ENCODE measurements at regions not wholly inside any gene's neighbourhood (a gene's known extent, or its start where the extent isn't known, plus 50 kb on each side); places are given as distances from the start of the nearest gene placed in this dataset.

- DNase-seq (ENCODE audit: low spot score): no peak
These were observed 833.8 kb downstream of the TBC1D22A start for GRCh38 chr22:47596176-47596690.

DNA sequence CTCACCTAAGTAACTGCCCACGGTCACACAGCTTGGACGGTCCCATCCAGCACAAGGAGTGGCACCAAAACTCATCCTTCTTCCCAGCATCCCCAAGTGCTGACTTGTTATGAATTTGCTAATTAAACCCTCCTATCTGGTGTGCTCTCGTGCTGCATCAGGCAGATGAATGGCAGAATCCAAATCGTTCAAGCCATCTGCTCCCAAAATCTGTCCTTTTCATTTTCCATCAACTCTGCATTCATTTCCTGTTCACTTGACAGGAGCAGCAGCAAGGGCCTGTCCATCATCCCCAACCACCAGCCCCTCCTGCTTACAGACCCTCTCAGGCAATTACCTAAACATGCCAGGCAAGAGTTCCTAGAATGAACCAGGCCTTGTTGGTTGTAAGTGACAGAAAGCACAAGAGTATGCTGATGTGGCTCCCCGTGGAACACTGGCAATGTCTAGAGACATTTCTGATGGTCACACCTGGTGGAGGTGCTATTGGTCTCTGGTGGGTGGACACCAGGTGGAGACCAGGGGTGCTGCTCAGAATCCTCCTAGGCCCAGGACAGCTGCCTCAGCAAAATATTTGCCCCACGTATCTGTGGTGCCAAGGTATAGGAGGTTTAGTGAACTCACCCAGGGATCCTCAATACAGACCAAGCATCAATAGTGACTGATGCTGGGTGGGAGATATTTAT is 832.5 kb downstream of the TBC1D22A start:
- DNase-seq (ENCODE audit: low spot score): no peak

GRCh38 chr22:47593911-47594311 is 831.5 kb downstream of the TBC1D22A start:
- no peak for DNase-seq (ENCODE audit: low spot score)

DNA sequence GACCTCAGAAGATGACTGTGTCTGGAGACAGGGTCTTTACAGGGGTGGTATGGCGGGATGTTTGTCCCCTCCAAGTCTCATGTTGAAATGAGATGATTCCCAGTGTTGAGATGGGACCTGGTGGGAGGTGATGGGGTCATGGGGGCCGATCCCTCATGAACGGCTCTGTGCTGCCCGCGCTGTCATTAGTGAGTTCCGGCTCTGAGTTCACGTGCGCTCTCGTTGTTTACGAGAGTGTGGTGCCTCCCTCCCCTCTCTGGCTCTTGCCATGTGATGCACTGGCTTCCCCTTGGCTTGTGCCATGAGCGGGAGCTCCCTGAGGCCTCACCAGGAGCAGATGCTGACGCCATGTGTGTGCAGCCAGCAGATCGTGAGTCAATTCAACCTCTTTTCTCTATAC is 830.8 kb downstream of the TBC1D22A start:
- DNase-seq (ENCODE audit: low spot score): no peak

DNA sequence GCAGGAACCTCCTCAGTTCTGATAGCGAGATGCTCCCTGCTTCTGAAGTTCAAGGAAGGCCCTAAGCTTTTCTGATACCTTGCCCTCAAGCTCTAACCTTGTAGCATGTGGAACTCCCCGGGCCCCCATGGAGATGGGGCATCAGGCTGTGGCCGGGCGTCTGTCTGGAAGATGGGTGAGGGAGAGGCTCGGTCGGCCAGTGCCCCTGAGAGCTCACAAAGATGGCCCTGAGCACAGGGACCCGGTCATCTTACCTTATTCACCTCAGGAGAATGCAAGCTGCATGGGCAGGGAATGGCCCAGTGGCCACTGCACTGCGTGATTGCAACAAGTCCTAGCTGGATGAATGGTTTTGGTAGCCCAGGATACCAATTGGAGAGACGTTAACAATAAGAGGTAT is 830.3 kb downstream of the TBC1D22A start:
- DNase-seq (ENCODE audit: low spot score): no peak

DNA sequence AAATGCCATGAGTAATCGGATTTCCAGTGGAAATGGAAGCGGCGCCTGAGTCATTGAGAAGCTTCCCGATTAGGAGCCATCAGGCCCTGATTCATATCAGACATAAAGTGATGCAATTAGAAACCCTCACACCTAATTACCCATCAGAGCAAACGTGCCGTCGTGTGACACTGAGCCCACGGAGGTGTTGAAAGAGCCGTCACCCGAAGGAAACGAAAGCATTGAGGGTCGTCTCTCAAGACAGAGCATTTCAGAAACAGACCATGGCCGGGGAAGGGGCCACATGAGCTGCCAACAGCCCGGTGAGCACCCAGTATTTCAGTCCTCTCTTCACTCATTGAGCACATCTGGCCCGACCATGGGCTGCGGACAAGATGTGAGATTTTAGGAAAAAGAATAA is 829.3 kb downstream of the TBC1D22A start:
- DNase-seq (ENCODE audit: low spot score): no peak

DNA sequence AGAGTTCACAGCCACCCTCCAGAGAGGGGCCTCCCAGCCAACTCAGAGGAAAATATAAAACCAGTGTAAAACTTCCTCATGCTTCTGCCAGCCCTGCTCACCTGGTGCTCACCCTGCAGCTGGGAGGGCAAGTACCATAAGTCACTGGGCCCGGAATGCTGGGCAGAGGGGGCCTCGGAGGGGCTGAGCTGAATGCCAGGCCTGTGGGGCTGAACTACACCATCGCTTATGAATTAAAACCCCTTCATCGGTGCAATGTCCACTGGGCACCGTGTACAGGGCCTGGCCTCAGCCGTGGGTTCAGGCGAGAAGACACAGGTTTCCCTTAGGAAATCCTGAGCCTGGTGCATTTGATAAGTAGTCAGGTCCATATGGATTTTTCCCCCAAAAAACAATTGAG is 828.6 kb downstream of the TBC1D22A start:
- no peak for DNase-seq (ENCODE audit: low spot score)

GRCh38 chr22:47589271-47590250 is 827.1 kb downstream of the TBC1D22A start:
- no peak for DNase-seq (ENCODE audit: low spot score)

DNA sequence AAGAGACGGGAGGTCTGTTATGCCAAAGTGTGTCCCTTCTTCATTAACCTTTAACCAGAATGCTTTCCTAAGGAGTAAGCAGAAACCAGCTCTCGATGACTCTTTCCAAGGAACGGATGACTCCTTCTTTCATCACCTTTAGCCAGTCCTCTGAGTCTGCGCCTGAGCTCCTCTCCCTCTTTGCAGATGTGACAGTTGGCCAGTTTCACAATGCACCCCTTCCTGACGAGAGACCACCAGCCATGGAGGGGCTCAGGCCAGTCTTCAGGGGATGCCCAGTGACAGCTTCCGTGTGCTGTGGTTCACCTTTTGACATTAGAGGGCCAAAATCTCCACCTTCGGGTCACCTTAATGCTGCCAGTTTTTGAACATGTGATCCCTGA is 826.1 kb downstream of the TBC1D22A start:
- no peak for DNase-seq (ENCODE audit: low spot score)

DNA sequence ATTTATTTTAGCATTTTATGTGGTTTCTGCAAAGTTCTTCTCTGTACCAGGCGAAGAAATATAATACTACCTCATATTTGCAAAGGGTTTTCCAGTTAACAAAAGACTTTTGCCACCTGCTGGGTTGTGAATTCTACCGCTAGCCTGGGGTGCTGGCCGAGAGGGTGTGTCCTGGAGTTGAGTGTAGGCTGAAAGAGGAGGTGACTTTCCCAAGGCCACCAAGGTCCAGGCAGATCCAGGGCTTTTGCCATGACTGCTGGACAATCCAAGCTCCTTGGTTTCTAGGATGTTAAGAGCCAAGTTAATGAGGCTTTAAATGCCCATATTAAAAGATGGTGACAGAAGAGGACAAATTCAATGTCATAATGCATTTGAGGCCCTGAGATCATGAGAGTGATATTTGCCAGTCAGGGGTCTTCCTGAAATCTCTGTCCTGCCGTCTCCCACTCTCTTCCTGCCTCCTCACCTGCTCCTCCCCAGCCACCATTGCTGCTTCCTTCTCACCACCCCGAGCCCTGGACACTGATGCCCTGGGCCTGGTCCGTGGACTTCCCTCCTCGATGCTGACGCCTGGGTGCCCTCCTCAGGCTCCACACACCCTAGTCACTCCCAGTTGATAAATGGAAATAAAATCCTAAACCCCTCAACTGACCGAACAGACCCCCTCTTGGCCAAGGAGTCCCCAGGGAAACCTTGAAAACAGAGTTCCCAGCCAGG is 825.6 kb downstream of the TBC1D22A start:
- DNase-seq (ENCODE audit: low spot score): no peak

DNA sequence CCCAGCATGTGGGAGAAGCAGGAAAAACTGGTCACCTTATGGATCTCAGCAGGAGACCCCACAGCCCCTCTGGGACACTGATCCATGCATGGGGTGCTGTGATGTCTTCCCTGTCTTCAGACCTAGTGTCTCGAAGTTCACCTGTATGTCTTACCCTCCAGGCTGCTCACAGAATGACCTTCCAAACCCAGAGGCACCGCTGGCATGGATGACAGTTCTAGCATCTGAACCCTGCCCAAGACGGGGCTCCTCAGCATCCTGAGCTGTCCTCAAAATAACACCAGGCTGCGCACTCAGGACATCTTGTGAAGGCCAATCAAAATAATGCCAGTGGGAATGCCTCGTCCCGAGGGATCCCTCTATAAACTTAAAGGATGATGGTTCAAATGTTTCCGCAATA is 824.9 kb downstream of the TBC1D22A start:
- DNase-seq (ENCODE audit: low spot score): no peak

- no peak for DNase-seq (ENCODE audit: low spot score)
These were observed 824.5 kb downstream of the TBC1D22A start for GRCh38 chr22:47586946-47587345.

DNA sequence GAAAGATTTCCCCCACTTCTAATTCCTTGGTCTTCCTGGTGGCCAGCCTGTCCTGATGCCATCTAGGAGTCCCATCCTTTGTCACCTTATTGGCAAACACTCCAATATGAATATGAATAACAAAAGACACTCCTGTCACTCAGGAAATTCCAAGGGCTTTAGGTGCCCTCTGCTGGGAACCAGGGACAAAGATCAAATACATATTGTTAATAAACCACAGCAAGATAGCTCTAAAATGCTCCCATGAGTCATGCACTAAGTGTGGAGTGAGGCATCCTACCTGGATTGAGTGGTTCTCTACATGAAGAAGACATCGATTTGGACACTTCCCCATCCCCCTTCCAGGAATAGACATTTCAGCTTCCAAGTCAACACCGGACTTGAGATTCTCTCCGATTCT is 823.6 kb downstream of the TBC1D22A start:
- DNase-seq (ENCODE audit: low spot score): no peak

DNA sequence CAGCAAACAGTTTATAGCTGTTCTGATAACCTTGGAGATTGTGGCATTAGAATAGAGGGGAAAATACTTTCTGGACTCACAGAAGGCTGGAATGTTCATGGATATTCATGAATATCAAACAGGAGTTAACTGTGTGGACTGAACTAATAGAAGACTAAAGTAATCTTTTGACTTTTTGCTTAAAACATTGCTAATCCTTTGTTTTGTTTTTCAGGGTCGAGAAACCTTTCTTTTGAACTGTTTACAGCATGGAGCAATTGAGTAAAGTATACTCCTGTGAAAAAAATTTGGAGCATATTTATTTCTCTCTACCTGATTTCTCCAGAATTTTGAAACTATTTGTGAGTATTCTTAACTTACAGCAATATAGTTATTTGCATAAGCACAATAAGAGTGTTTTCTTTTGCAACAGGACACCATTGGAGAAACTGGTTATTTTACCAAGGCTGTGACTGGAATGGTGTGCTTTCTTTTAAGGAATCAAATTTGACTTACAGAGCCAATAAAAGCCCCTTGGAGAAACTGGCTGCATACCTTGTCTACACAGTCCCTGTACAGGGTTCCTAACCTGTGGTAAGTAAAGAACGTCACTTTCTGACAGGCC is 821.6 kb downstream of the TBC1D22A start:
- DNase-seq (ENCODE audit: low spot score): no peak

- DNase-seq (ENCODE audit: low spot score): no peak
These were observed 819.6 kb downstream of the TBC1D22A start for GRCh38 chr22:47582067-47582466.

DNA sequence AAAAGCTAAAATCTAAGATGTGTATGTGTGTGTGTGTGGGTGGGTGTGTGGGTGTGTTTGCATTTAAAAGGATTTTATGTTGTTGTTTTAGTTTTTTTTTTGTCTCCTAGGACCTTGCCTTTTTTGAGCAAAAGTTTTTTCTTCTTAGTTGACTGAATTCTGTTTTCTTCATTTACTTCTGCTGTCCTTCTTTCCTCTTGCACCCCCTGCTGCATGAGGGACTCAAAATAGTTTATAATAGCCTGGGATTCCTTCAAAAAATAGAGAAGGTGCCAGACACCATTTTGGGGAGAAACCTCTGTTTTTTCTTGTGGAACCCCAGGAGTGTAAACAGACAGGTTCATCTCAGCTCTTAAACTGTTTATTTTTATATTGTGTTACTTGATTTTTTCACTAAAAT is 817.7 kb downstream of the TBC1D22A start:
- no peak for DNase-seq (ENCODE audit: low spot score)

DNA sequence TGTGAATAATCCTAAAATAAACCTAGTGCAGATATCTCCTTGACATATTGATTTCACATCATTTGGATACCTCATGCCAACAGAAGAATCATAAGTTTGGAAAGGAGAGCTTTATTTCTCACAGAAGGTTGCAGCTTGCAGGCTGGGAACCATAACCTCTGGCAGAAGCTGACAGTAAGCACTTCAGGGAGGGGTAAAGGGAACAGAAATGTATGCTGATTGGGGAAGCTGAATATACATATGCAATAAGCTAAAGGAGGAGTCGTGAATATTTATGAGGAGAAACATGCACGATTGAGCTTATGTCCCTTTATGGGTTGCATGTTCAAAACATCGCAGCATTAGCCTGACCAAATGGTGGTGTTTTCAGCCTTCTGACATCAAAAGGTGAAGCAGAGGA is 814.5 kb downstream of the TBC1D22A start:
- DNase-seq (ENCODE audit: low spot score): no peak

GRCh38 chr22:47575291-47575690 is 812.8 kb downstream of the TBC1D22A start:
- no peak for DNase-seq (ENCODE audit: low spot score)

GRCh38 chr22:47574556-47574955 is 812.1 kb downstream of the TBC1D22A start:
- DNase-seq (ENCODE audit: low spot score): no peak

DNA sequence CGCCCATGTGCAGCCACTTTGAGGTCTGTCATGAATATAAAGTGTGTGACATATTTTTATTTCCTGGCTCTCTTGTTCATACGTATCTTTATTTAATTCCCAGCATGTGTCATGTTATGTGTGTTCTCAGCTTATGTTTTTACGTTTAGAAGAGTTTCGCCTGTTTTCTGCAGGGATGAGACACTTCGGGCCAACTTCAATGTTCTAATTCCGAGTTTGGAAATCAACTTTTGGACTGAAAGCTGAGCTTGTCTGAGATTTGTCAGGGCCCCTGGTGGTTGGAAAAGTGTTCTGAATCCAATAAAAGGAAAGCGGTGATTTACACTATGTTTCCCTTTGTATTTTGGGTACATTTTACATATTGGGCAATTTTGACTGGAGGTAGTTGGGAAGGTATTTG is 810.7 kb downstream of the TBC1D22A start:
- DNase-seq (ENCODE audit: low spot score): no peak

DNA sequence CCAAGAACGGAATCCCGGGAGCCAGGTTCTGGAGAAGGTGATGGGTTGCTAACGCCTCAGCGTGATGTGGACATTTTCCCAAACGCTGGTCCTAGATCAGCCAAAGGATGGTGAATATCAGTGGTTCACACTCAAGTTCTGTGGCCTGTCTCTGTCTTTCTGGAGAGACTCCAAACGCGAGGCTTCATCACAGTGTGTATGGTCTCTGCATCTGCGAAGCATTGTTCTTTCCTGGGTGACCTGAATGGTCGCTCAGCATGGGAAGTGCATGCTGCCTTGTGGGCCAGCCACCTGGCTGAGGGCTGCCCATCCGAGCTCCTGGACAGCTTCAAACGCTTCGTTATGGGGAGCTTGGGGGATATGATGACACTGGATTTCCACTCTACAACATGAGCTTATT is 810.0 kb downstream of the TBC1D22A start:
- no peak for DNase-seq (ENCODE audit: low spot score)

DNA sequence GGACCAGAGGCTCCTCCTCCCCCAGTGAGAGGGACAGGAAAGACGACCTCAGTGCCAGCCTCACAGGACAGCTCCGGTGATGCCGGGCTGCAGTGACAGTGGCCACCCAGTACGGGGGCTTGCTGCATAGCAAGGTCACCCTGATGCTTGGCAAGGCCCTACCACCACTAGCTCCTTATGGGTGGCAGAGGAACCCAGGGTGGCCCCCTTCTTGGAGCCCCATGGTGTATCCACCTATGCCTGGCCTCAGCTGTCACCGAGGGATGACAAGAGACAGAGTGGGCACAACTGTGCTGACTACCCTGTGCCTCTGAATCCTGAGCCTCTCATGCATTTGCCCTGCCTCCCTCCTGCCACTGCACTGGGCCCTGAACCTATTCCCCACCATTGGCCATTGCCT is 809.2 kb downstream of the TBC1D22A start:
- no peak for DNase-seq (ENCODE audit: low spot score)
